BJ (cell line): ENCODE measurements at regions not wholly inside any gene's neighbourhood (a gene's known extent, or its start where the extent isn't known, plus 50 kb on each side); places are given as distances from the start of the nearest gene placed in this dataset.
"Not testable (repeated sequence)": the region's sequence is repeated elsewhere in the genome, so short reads cannot be mapped to it uniquely, and the experiment has no call there.

Experiments
- CTCF ChIA-PET: fragments of 350-600 bp; formaldehyde crosslinking; extraction: SDS; loops from one replicate; lab custom pipeline; 2021; ENCODE audit warnings: antibody characterized with exemption, inconsistent platforms; lab: Yijun Ruan, JAX
- POLR2A ChIA-PET: fragments of 300-600 bp; sonication (Branson Sonifier 250); formaldehyde crosslinking; extraction: SDS; loops from one replicate; lab custom pipeline; 2021; ENCODE audit warnings: antibody characterized with exemption; lab: Charles Lee
- DNase-seq: peaks from one replicate; pipeline ENCODE4 v3.0.0-alpha.2; 2011; ENCODE audit warnings: low read depth
- H3K27me3 ChIP-seq: 2 replicates; pipeline ENCODE4 v1.6.0; 2011; ENCODE audit warnings: low read length; ENCODE audit not compliant: control insufficient read depth, insufficient read depth
- H3K36me3 ChIP-seq: 2 replicates; pipeline ENCODE4 v1.5.1; 2011; ENCODE audit warnings: low read length; ENCODE audit not compliant: control insufficient read depth, insufficient read depth
- H3K4me3 ChIP-seq: 2 replicates; pipeline ENCODE4 v1.5.1; 2011; ENCODE audit warnings: low read depth, mild to moderate bottlenecking, control low read depth, low read length
- CTCF ChIP-seq: IDR thresholded peaks from 2 replicates; pipeline ENCODE4 v1.5.1; 2011; ENCODE audit warnings: low read depth, mild to moderate bottlenecking, control low read depth, inconsistent platforms, low read length, moderate library complexity; ENCODE audit not compliant: insufficient read depth

- POLR2A ChIA-PET = no interaction called here
- DNase-seq = no peak
- no peak for TF ChIP-seq CTCF
- H3K4me3 ChIP-seq = no peak overlapping the region
- H3K36me3 ChIP-seq = no peaks in the 10 kb centered on the region
- CTCF ChIA-PET = no interaction called here
- no peaks in the 10 kb centered on the region for H3K27me3 ChIP-seq
Observed at GRCh38 chr9:29445751-29446150, 1872.5 kb upstream of the C9orf72 start.

- TF ChIP-seq CTCF = no peak
- Histone ChIP-seq H3K36me3 (no peaks in the 10 kb centered on the region), H3K4me3 (no peak overlapping the region), H3K27me3 (no peaks in the 10 kb centered on the region)
- CTCF ChIA-PET = no interaction called here
- POLR2A ChIA-PET = no interaction called here
- no peak for DNase-seq
Observed at GRCh38 chr9:29449306-29449705, 1876.0 kb upstream of the C9orf72 start.

GRCh38 chr9:29450343-29450875 lies 1877.1 kb upstream of the C9orf72 start:
- H3K4me3 ChIP-seq, H3K36me3 ChIP-seq, H3K27me3 ChIP-seq, POLR2A ChIA-PET, DNase-seq, CTCF ChIA-PET: not testable (repeated sequence)

GRCh38 chr9:29456940-29457339 lies 1883.7 kb upstream of the C9orf72 start:
- ChIA-PET CTCF (no interaction called here), POLR2A (no interaction called here)
- Histone ChIP-seq H3K4me3 (no peak overlapping the region), H3K27me3 (no peaks in the 10 kb centered on the region), H3K36me3 (no peaks in the 10 kb centered on the region)
- no peak for TF ChIP-seq CTCF
- no peak for DNase-seq

- no peak for DNase-seq
- ChIA-PET POLR2A (no interaction called here), CTCF (no interaction called here)
- no peaks in the 10 kb centered on the region for H3K27me3 ChIP-seq
- no peaks in the 10 kb centered on the region for H3K36me3 ChIP-seq
- H3K4me3 ChIP-seq = no peak overlapping the region
- TF ChIP-seq CTCF = no peak
Observed at GRCh38 chr9:29475471-29475870, 1902.2 kb upstream of the C9orf72 start.

GRCh38 chr9:29511680-29512079 lies 1938.4 kb upstream of the C9orf72 start:
- no peaks in the 10 kb centered on the region for H3K27me3 ChIP-seq
- H3K36me3 ChIP-seq = no peaks in the 10 kb centered on the region
- ChIA-PET POLR2A (no interaction called here), CTCF (no interaction called here)
- no peak overlapping the region for H3K4me3 ChIP-seq
- no peak for TF ChIP-seq CTCF
- DNase-seq = no peak
